NCI-H2081 treated with DMSO at 0.1 percent for 48 hours (cell line): ENCODE measurements at regions not wholly inside any gene's neighbourhood (a gene's known extent, or its start where the extent isn't known, plus 50 kb on each side); places are given as distances from the start of the nearest gene placed in this dataset.
"Not testable (repeated sequence)": the region's sequence is repeated elsewhere in the genome, so short reads cannot be mapped to it uniquely, and the experiment has no call there.

Experiments used
- DNase-seq: peaks from one replicate; lab custom pipeline; 2025; lab: John Stamatoyannopoulos, UW

GRCh38 chr3:159271799-159272512 lies 470.1 kb downstream of the MFSD1 start:
- no peak for DNase-seq

GRCh38 chr3:159273070-159273469 lies 471.2 kb downstream of the MFSD1 start:
- DNase-seq, result no peak

GRCh38 chr3:159273608-159274007 lies 471.8 kb downstream of the MFSD1 start:
- DNase-seq, result no peak

GRCh38 chr3:159275741-159276140 lies 473.9 kb downstream of the MFSD1 start:
- no peak for DNase-seq

- no peak for DNase-seq
These were observed 476.0 kb downstream of the MFSD1 start for GRCh38 chr3:159277814-159278213.

GRCh38 chr3:159280386-159281191 lies 478.7 kb downstream of the MFSD1 start:
- peak; percentile 85 for DNase-seq

GRCh38 chr3:159293493-159293892 lies 491.6 kb downstream of the MFSD1 start:
- no peak for DNase-seq

GRCh38 chr3:159301961-159302360 lies 500.1 kb downstream of the MFSD1 start:
- no peak for DNase-seq

GRCh38 chr3:159305017-159305416 lies 503.2 kb downstream of the MFSD1 start:
- DNase-seq, result no peak

- DNase-seq, result not testable (repeated sequence)
These were observed 514.9 kb downstream of the MFSD1 start for GRCh38 chr3:159316706-159317105.

GRCh38 chr3:159319156-159319555 lies 517.3 kb downstream of the MFSD1 start:
- DNase-seq, result no peak

- no peak for DNase-seq
These were observed 520.6 kb downstream of the MFSD1 start for GRCh38 chr3:159322322-159322939.

GRCh38 chr3:159323848-159324247 lies 522.0 kb downstream of the MFSD1 start:
- no peak for DNase-seq

- DNase-seq, result no peak
These were observed 525.1 kb downstream of the MFSD1 start for GRCh38 chr3:159326998-159327397.

- no peak for DNase-seq
These were observed 530.8 kb downstream of the MFSD1 start for GRCh38 chr3:159332535-159333099.

- no peak for DNase-seq
These were observed 537.3 kb downstream of the MFSD1 start for GRCh38 chr3:159339131-159339530.

- DNase-seq, result no peak
These were observed 539.1 kb downstream of the MFSD1 start for GRCh38 chr3:159340877-159341500.

- no peak for DNase-seq
These were observed 544.5 kb downstream of the MFSD1 start for GRCh38 chr3:159346271-159346903.

GRCh38 chr3:159348431-159348830 lies 546.6 kb downstream of the MFSD1 start:
- DNase-seq, result no peak

- no peak for DNase-seq
These were observed 554.8 kb downstream of the MFSD1 start for GRCh38 chr3:159356606-159357005.

- DNase-seq, result no peak
These were observed 562.7 kb downstream of the MFSD1 start for GRCh38 chr3:159364511-159364910.

GRCh38 chr3:159366476-159366875 lies 564.6 kb downstream of the MFSD1 start:
- no peak for DNase-seq
